ENCODE measurements at regions not wholly inside any gene's neighbourhood (a gene's known extent, or its start where the extent isn't known, plus 50 kb on each side); places are given as distances from the start of the nearest gene placed in this dataset.

DNA sequence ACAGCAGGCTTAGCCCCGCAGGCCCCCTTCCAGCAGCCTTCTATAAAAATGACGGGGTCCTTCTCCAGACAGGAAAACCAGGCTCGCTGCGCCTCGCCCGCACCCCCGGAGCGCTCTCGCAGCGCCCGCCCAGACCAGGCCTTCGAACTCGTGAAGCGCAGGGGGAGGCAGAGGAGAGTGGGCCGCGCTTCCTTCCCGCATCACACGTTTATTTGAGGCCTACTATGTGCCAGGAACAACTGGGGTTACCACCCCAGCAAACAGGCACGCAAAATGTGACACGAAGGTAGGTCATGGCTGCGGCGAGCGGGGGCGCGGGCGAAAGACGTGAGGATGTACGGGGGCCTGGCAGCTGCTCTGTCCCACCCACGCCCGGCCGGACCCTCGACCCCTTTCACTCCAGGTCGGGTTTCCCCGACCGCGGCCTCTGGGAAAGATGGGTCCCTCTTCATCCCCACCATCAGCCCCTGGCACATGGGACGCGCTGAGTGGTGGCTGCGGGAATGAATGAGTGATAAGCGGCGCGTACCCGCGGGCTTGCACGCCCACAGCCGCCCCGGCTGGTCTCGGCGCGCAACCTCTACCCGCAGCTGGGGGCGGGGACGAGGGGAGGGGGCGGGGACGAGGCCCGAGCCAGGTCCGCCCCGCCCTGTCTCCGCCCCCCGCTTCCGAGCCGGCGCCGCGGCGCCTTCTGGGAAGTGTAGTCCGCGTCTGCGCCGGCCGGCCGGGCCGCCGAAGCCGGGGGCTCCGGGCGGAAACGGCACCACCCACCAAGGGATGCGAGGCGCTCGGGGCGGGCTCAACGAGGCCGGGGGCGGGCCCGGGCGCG is 59.1 kb downstream of the ZNF467 start (continued):
- peak; percentile 32; the same call in 1 of the 2 replicates for TF ChIP-seq POLR2AphosphoS5 (IDR thresholded peaks at IDR 0.05; ENCODE audit: low read depth, low read length)
- peak; percentile 18; the same call in 1 of the 2 replicates for TF ChIP-seq ZNF333 (CRISPR knock-in tag; IDR thresholded peaks at IDR 0.05; ENCODE audit: borderline replicate concordance)
- TF ChIP-seq HIVEP1 (CRISPR knock-in tag; IDR thresholded peaks at IDR 0.05): no peak; the same call in 1 of the 2 replicates
- TF ChIP-seq, protein P1, sequence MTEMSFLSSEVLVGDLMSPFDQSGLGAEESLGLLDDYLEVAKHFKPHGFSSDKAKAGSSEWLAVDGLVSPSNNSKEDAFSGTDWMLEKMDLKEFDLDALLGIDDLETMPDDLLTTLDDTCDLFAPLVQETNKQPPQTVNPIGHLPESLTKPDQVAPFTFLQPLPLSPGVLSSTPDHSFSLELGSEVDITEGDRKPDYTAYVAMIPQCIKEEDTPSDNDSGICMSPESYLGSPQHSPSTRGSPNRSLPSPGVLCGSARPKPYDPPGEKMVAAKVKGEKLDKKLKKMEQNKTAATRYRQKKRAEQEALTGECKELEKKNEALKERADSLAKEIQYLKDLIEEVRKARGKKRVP (CRISPR knock-in tag; IDR thresholded peaks at IDR 0.05): 0 out of 4 replicates have a peak, but pooled peaks of 1 of the 2 experiments have one; percentile 15
- TF ChIP-seq ISL2 (CRISPR knock-in tag; IDR thresholded peaks at IDR 0.05): no peak
- TF ChIP-seq, protein P2, sequence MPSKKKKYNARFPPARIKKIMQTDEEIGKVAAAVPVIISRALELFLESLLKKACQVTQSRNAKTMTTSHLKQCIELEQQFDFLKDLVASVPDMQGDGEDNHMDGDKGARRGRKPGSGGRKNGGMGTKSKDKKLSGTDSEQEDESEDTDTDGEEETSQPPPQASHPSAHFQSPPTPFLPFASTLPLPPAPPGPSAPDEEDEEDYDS (CRISPR knock-in tag; IDR thresholded peaks at IDR 0.05): peak; percentile 26; the same call in 1 of the 2 replicates
- 0 out of 2 replicates have a peak, but pooled peaks have one; percentile 24 for TF ChIP-seq PHF8 (CRISPR knock-in tag; IDR thresholded peaks at IDR 0.05)
- TF ChIP-seq ZNF572 (CRISPR knock-in tag; IDR thresholded peaks at IDR 0.05): 0 out of 2 replicates have a peak, but pooled peaks have one; percentile 24
- no peak for TF ChIP-seq RBAK (CRISPR knock-in tag; IDR thresholded peaks at IDR 0.05)
- TF ChIP-seq RXRA (CRISPR knock-in tag; IDR thresholded peaks at IDR 0.05): no peak
- peak; percentile 37; the same call in 1 of the 2 replicates for TF ChIP-seq MYC (CRISPR knock-in tag; IDR thresholded peaks at IDR 0.05; ENCODE audit: borderline replicate concordance)
- TF ChIP-seq NFIB (CRISPR knock-in tag; IDR thresholded peaks at IDR 0.05; ENCODE audit: borderline replicate concordance): 0 out of 2 replicates have a peak, but pooled peaks have one; percentile 40
- TF ChIP-seq ZNF547 (CRISPR knock-in tag; IDR thresholded peaks at IDR 0.05): peak; percentile 1; the same call in 1 of the 2 replicates
- TF ChIP-seq ZNF430 (CRISPR knock-in tag; IDR thresholded peaks at IDR 0.05): 0 out of 2 replicates have a peak, but pooled peaks have one; percentile 40
- TF ChIP-seq YY1 (IDR thresholded peaks at IDR 0.05; ENCODE audit: insufficient read depth, insufficient replicate concordance, low read depth, low read length): peak; percentile 47
- TF ChIP-seq ZNF136 (CRISPR knock-in tag; IDR thresholded peaks at IDR 0.05; ENCODE audit: low read depth): no peak
- TF ChIP-seq, protein P3, sequence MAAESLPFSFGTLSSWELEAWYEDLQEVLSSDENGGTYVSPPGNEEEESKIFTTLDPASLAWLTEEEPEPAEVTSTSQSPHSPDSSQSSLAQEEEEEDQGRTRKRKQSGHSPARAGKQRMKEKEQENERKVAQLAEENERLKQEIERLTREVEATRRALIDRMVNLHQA (CRISPR knock-in tag; IDR thresholded peaks at IDR 0.05): no peak
- TF ChIP-seq, protein P4, sequence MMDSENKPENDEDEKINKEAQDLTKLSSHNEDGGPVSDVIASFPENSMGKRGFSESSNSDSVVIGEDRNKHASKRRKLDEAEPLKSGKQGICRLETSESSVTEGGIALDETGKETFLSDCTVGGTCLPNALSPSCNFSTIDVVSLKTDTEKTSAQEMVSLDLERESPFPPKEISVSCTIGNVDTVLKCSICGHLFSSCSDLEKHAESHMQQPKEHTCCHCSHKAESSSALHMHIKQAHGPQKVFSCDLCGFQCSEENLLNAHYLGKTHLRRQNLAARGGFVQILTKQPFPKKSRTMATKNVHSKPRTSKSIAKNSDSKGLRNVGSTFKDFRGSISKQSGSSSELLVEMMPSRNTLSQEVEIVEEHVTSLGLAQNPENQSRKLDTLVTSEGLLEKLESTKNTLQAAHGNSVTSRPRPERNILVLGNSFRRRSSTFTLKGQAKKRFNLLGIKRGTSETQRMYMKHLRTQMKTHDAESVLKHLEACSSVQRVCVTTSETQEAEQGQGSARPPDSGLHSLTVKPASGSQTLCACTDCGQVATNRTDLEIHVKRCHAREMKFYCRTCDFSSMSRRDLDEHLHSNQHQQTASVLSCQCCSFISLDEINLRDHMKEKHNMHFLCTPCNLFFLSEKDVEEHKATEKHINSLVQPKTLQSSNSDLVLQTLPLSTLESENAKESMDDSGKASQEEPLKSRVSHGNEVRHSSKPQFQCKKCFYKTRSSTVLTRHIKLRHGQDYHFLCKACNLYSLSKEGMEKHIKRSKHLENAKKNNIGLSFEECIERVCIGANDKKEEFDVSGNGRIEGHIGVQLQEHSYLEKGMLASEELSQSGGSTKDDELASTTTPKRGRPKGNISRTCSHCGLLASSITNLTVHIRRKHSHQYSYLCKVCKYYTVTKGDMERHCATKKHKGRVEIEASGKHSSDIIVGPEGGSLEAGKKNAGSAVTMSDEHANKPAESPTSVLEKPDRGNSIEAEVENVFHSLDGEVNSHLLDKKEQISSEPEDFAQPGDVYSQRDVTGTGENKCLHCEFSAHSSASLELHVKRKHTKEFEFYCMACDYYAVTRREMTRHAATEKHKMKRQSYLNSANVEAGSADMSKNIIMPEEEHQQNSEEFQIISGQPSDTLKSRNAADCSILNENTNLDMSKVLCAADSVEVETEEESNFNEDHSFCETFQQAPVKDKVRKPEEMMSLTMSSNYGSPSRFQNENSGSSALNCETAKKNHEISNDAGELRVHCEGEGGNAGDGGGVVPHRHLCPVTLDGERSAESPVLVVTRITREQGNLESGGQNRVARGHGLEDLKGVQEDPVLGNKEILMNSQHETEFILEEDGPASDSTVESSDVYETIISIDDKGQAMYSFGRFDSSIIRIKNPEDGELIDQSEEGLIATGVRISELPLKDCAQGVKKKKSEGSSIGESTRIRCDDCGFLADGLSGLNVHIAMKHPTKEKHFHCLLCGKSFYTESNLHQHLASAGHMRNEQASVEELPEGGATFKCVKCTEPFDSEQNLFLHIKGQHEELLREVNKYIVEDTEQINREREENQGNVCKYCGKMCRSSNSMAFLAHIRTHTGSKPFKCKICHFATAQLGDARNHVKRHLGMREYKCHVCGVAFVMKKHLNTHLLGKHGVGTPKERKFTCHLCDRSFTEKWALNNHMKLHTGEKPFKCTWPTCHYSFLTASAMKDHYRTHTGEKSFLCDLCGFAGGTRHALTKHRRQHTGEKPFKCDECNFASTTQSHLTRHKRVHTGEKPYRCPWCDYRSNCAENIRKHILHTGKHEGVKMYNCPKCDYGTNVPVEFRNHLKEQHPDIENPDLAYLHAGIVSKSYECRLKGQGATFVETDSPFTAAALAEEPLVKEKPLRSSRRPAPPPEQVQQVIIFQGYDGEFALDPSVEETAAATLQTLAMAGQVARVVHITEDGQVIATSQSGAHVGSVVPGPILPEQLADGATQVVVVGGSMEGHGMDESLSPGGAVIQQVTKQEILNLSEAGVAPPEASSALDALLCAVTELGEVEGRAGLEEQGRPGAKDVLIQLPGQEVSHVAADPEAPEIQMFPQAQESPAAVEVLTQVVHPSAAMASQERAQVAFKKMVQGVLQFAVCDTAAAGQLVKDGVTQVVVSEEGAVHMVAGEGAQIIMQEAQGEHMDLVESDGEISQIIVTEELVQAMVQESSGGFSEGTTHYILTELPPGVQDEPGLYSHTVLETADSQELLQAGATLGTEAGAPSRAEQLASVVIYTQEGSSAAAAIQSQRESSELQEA (CRISPR knock-in tag; IDR thresholded peaks at IDR 0.05; ENCODE audit: not compliant biosample characterization): no peak
- TF ChIP-seq ZNF747 (CRISPR knock-in tag; IDR thresholded peaks at IDR 0.05; ENCODE audit: borderline replicate concordance): 0 out of 2 replicates have a peak, but pooled peaks have one; percentile 20

All from HepG2 (cell line).